NOMO-1 (cell line): ENCODE measurements at regions not wholly inside any gene's neighbourhood (a gene's known extent, or its start where the extent isn't known, plus 50 kb on each side); places are given as distances from the start of the nearest gene placed in this dataset.
"Not testable (repeated sequence)": the region's sequence is repeated elsewhere in the genome, so short reads cannot be mapped to it uniquely, and the experiment has no call there.

ENCODE experiments used
- DNase-seq, 2 experiments: peaks; one replicate each; lab custom pipeline; 2025; ENCODE audit not compliant: unreplicated experiment in 2 of 2; lab: John Stamatoyannopoulos, UW

DNA sequence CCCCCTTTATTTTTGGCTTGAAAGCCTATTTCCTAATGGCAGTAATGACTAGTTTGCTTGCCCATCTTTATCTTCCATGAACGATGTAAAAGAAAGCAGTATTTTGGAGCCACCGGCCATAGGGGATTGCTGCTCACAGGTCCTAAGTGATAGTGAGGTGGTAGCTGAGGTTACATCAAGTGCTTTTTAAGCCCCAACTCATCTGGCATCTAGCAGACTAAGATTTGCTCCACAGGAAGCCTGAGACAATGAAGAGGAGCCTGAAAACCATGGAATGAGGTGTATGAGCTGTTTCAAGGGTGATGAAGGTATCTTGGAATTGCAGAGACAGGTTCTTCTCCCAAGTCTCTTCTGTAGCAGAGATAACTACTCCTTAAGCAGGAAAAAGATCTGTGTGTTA is 496.3 kb downstream of the XPNPEP1 start:
- DNase-seq, result no peak

DNA sequence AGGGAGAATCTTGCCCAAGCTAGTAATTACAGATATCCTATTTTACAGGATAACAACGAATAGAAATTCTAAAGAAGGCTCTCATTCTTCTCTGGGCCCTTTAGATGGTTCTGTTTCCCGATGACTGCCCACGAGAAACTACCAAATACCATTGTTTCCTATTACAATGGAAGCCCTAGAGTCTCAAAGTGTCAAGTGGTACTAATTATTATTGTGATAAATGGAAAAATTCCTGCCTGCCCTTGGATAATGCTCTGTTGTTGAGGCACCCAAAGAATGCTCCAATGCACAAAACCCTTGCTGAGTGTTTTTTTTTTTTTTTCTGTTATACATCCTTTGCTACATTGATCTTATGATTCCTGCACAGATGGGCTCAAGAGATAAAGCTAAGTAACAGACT is 504.5 kb downstream of the XPNPEP1 start:
- DNase-seq, result no peak

DNA sequence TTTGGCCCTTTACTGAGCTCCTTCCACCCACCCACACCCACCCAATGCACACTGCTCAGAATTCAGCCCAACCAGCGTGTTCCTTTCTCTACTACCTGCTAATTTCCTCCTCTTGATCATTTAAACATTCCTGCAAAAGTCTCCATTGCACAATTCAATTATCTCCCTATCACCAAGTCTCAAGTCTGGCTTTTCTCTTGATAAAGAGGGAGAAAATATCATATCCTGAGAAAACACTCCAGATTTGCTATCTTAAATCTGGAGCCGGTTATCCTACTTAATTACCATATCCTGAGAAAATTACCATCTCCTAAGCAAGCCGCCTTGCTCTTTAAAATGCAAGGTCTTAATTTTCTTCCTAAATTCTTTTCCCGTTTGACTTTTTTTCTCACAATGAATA is 505.5 kb downstream of the XPNPEP1 start:
- no peak for DNase-seq

DNA sequence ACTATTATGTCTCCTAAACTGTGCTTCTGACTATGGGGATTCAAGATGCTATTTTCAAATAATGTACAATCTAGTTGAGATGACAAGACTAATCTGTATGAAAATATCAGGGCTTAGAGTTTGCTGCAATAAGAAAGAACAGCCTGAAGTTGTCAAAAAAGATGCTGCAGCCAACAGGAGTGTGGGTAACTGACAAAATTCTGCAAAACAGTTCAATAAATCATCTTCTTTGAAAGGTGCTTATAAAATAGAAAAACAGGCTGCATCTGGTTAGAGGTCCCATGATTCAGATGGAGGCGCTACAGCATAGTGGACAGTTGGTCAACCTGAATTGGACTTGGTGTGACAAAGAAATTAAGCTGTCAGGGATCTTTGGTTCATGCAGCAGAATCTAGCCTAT is 511.0 kb downstream of the XPNPEP1 start:
- no peak for DNase-seq

DNA sequence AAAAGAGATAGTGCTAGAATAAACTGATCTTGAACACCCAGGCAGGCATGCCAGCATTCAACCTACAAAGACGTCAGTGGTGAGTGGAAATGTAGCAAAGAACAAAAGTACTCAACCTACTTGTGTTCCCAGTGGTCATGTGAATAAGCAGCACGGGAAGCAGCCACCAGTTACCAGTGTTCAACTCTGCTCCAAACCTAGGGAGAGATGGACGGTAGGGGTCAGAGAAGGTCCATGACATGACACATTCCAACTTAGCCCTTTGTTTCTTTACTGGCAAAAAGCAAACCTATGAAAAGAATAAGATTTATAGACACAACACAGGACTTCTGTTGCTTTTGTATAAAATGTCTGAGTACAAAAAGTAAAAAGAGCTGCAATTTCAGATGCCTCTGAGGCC is 511.4 kb downstream of the XPNPEP1 start:
- no peak for DNase-seq

DNA sequence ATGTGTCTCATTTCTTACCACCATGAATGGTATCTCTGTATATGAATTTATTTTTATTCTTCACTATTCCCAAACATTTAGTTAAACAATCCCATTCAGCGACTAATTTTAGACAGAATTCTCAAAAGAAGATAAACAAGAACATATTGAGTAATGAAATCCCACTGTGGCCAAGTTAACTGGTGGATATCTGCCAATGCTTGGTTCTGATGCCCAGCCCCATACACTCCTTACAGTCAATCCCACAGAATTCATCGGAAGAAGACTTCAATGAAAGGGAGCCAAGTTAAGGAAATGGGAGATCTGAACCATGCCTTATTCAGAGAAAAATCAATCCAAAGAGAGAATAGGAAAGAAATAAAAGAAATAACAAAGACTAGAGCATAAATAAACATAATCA is 518.0 kb downstream of the XPNPEP1 start:
- DNase-seq, result no peak

DNA sequence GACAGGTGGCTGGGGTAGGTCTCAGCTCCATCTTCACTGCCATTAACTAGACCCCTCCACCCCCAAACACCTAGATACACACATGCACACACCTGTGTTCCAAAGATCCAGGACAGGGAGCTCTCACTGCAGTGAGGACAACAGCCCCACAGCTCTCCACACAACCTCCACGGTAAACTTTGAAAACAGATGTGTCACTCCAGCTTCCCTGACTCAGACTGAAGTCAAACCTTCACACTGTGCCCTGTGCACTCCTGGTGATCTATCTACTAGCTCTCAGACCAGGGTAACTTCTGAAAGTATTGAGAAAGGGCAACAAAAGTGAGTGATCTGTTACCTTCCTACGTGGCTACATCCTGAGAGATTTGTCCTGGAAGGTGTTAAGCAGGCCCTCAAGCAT is 519.8 kb downstream of the XPNPEP1 start:
- no peak for DNase-seq

DNA sequence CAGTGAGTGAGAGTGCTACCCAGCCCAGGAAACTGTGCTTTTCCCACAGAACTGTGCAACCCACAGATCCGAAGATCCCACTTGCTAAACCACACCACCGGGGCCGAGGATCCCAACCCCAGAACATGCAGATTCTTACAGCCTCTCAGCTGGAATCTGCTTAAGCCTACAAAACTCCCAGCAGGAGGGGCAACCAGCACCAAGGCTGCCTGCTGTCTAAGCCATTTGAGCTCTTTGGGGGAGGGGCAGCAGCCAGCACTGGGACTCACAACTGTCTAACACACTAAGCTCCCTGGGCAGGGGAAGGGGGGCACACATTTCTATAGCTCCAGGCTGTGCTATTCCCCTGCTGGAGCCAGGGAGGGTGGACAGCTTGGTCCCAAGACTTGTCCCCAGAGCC is 529.9 kb downstream of the XPNPEP1 start:
- no peak for DNase-seq

DNA sequence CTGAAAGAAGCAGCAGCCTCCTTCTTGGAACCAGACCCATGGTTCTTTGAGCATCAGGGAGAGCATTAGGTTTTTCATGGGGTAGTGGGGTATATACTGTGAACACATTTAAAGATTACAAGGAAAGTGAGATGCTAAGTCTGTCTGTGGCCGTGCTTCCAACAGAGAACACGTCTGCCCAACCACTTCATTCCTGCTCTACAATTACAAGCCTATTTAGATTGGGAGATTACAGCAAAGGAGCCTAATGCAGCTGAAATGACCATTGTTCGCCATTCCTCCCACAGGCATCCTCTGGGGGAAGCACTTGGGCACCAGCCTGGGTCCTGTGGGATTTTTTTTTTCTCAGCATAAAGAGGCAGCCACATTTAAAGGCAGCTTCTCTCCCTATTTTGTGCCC is 536.4 kb downstream of the XPNPEP1 start:
- DNase-seq, result no peak

DNA sequence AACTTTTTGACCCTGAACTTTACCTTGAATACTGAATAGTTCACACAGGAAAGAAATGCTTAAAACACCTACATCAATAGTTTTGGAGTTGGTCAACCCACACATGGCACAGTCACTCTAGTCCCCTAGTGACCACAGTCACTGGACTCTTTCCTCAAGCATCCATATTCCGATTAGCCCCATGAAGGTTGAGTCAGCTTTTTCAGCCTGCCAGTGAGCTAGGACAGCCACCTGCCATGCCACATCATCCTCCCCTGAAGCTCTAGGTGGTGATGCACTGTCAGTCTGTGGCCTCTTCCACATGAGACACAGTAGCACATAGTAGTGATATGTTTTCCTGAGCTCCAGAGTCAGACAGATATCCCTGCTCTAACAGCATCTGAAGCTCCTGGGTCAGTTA is 537.2 kb downstream of the XPNPEP1 start:
- DNase-seq, result no peak

DNA sequence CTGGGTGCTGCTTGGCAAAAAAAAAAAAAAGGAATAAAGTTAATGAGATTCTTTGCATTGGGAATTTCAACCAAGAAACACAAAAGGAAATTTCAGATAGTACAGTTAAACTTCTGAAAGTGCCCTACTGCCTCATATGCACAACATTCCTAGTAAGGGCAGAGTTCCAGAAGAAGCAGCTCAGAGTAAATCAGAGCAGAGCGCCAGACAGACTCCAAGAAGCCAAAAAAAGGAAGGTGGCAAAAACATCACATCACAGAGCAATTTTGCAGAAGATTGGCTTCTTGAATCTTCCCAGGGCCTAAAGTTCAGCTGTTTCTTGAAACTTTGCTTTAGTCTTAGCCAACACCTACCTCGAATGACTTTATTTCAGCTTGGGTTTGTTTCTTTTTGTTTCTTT is 544.1 kb downstream of the XPNPEP1 start:
- no peak for DNase-seq

DNA sequence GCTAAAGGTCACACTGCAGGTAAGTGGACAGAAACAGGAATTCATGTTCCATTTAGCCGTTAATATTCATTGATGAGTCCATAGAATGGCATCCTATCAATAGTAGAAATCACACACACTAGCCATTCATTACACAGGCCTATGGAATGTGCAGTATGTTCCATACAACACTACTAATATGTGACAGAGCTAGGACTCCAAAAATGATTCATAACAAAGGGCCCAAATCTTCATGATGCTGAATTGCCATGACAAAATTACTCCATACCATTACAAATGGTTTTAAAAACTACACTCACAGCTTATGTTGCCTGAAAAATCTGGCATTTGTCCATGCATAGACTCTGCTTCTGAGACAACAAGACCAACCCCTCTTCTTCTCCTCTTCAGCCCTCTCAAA is 549.1 kb downstream of the XPNPEP1 start:
- no peak for DNase-seq

DNA sequence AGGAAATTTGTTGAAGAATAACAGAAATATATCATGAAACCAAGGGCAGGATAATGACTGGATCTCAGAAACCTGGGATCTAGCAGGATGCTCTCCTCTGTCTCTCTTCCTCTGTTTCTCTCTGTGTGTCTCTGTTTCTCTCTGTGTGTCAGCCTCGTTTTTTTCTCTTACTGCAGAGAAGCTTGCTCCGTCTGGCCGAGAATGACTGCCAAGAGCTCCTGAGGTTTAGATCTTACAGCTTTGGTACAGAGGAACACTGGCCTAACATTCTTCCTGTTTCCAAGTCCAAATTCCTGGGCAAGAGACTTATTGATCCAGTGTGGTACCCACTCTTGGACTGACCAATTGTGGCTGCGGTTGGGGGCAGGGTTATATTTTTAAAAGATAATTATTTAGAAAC is 564.0 kb downstream of the XPNPEP1 start:
- DNase-seq, result no peak

DNA sequence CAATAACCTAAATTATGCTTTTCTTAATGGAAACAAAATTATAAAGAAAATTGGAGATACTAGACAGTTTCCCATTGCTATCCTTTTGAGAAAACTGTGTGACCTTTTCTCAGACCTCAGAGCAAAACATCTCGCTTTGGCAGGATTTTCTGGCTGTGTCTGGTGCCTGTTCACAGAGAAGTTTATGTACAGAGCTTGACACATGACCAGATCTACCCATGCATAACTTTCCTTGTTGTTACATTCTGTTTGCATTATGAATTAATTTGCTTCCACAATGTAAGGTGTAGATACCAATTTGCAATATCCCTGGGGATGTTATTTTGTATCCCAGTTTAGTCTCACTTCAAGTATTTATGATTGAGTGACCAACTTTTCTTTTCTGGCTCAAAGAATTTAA is 565.0 kb downstream of the XPNPEP1 start:
- no peak for DNase-seq

DNA sequence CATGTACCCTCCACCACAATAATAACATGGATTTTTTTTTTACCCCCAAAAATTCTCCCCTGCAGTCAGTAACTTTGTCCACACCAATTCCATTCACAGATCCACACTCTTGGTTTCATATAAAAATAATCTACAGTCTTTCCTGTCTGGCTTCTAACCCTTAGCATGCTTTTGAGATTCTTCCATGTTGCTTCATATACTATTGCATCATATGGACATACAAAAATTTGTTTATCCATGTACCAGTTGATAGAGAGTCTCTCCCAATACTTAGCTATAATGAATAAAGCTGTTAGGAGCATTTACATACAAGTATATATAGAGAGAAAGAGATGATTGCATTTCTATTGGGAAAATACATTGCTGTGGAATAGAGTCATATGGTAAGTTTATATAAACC is 575.0 kb downstream of the XPNPEP1 start:
- DNase-seq, result no peak

DNA sequence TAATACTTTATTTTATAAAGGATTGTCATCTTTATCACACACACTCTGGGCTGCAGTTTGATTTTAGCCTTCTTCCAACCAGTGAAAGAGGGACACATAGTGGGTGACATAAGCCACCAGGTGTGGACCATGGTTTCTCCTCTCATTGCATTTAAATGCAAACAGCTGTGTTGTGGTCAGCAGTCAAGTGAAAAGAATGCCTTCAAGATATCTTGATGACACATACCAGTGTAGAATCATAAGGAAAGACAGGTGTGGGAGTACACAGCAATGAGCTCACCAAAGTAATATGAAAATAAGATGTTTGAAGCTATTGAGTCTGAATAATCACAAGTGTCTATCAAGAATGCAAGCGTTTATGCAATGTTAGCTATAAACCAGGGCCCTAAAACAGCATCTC is 580.0 kb downstream of the XPNPEP1 start:
- no peak for DNase-seq

DNA sequence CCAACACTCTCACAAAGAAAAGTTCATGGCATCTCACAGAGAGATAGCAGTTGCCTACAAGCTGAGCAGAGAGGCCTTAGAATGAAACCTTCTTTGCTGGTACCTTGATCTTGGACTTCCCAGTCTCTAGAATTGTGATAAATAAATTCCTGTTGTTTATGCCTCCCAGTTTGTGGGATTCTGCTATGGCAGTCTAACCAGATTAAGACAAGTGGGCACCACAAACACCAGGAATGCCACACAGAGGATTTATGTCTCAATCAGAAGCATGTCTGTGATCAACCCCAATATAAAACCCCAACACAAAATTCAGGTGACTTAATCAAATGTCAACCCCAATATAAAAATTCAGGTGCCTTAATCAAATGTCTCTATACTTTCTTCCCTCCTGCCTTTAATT is 581.3 kb downstream of the XPNPEP1 start:
- DNase-seq, result no peak

DNA sequence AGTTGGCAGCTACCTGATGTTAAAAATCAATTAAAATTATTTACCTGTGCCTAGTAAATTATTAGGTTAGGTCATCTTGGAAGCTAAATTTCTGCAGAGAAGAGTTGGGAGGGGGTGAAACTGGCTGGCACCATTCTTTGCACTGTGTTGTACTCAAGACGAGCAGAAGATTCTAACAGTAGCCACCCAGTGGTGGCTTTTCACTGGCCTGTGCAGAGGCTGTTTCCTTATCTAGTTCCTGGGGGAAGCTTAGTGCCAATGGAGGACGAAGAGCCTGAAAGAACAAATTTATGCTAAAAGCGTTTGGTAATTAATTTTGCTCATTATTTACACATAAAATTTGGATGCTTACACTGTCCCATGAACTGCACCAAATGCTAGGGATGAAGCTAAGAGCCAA is 595.3 kb downstream of the XPNPEP1 start:
- no peak for DNase-seq

DNA sequence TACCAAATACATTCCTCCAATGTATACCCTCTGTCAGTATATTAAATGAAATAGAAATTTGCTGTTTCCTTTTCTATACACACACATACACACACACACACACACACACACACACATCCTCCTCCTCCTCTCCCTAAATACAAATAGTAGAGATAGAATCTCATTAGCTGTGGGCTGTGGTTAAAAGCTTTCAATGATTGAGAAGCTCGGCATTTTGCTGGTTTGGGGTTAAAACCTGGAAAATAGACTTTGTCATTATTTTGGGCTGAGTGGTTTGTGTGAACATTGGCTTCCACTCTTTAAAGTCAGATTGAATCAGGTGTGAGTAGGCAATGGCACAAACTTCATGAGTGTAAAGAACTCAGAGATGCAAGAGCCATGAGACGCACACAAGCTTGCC is 596.0 kb downstream of the XPNPEP1 start:
- no peak for DNase-seq

DNA sequence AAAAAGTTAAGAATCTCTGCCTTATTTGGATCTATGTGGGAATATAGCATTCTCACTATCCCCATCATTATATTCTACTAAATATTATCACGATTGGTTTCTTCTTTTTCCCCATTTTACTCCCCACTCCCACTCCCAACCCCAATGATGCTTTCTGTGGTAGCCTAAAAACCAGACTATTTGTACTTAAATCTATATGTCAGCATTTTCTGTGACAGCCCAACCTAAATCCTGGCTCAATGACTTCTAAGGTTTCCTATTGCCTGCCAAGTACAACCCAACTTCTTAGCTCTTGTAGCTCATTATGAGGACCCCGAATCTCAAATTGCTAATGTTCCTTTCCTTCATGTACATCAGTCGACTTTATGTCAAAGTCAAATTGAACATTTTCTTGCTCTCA is 598.6 kb downstream of the XPNPEP1 start:
- DNase-seq, result no peak

DNA sequence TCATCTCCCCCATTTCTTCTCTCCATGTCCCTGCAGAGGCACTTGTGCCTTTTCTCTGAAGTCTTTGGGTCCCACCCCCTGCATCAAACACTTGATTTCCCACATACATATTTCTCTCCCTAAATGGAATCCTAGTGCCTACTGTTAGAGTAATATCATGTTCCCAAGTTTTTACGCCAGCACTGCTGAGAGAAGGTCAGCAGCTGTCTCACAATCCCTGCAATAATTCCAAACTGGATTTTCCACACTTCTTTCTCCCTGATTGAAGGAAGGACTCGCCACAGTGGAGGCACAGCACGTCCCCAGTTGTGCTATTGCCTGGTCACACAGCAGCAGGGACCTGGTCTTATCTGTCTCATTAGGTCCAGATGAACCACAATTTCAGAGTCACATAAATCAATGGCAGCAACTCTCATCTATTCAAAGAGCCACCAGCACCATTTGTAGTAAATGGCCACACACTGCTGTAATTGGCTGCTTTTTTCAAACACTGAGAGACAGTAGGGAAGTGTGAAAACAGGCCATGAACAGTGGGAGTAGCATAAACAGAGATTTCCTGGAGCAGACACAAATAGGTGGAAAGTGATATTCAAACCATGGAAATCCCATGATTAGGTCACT is 605.5 kb downstream of the XPNPEP1 start:
- DNase-seq, result no peak

DNA sequence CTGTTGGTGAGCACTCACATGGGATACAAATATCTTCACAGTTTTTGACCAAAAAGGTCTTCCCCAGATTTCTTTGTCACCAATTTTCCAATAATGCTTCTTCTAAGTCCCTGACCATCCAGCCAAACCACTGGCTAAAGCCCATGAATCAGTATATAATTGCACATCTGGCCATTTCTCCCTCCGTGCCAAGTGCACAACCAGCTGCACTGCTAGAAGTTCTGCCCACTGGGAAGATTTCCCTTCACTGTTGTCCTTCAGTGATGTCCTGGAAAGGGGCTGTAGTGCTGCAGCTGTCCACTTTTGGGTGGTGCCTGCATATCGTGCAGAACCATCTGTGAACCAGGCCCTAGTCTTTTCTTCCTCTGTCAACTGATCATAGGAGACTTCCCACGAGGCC is 609.3 kb downstream of the XPNPEP1 start:
- not testable (repeated sequence) for DNase-seq

DNA sequence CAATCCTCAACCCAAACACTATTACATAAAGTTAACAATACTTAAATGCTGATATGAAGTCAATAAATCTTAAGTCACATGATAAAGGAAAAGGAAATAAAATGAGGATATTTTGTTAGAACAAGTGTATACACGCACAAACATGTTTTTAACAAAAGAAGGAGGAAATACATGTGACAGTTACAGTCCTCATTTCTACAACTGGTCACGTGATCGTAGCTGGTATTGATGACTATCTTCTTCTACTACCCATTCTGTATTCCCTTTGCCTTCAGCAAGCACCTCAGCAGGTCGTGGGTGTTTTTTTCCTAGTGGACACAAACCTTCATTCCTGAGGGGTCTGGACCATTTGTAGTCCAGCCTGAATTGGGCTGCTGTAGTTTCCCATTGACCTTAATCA is 610.8 kb downstream of the XPNPEP1 start:
- DNase-seq, result not testable (repeated sequence)

DNA sequence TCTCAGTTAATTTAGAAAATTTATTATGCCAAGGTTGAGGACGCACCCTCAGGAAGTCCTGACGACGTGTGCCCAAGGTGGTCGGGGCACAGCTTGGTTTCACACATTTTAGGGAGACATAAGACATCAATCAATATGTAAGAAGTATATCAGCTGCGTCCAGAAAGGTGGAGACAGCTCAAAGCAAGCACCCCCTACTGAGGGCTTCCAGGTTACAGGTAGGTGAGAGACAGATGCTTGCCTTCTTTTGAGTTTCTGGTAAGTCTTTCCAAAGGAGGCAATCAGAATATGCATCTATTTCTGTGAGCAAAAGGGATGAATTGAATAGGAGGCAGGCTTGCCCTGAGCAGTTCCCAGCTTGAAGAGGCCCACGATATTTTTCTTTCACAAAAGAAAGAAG is 614.3 kb downstream of the XPNPEP1 start:
- no peak for DNase-seq
